ENCODE measurements at regions not wholly inside any gene's neighbourhood (a gene's known extent, or its start where the extent isn't known, plus 50 kb on each side); places are given as distances from the start of the nearest gene placed in this dataset.

GRCh38 chr14:84071061-84071460 is 1458.9 kb upstream of the FLRT2 start:
- Histone ChIP-seq H3K79me2 (ENCODE audit: insufficient read depth, low read length) (no peaks in the 10 kb centered on the region), H3F3A (ENCODE audit: insufficient read depth, low read length) (no peaks in the 10 kb centered on the region), H4K20me1 (ENCODE audit: insufficient read depth, low read length) (no peaks in the 10 kb centered on the region), H3K4me1 (ENCODE audit: insufficient read depth, low read length, severe bottlenecking) (no peaks in the 10 kb centered on the region), H2AFZ (ENCODE audit: low read length) (no peak overlapping the region), H3K27me3 (ENCODE audit: insufficient read depth, low read length) (no peaks in the 10 kb centered on the region), H3K9me3 (ENCODE audit: low read length) (no peaks in the 10 kb centered on the region), H3K9ac (ENCODE audit: low read length) (no peak overlapping the region), H3K27ac (ENCODE audit: low read depth, low read length, poor library complexity, severe bottlenecking) (no peak overlapping the region), H3K4me3 (ENCODE audit: low read depth, low read length, poor library complexity, severe bottlenecking) (no peak overlapping the region), H3K36me3 (ENCODE audit: insufficient read depth, low read length) (no peaks in the 10 kb centered on the region), H3K4me2 (ENCODE audit: low read length) (no peak overlapping the region), H3K9me2 (ENCODE audit: low read depth, low read length) (no peaks in the 10 kb centered on the region)
- TF ChIP-seq EZH2 (IDR thresholded peaks at IDR 0.05; ENCODE audit: borderline replicate concordance, low read length) = no peak
- TF ChIP-seq, protein P1, sequence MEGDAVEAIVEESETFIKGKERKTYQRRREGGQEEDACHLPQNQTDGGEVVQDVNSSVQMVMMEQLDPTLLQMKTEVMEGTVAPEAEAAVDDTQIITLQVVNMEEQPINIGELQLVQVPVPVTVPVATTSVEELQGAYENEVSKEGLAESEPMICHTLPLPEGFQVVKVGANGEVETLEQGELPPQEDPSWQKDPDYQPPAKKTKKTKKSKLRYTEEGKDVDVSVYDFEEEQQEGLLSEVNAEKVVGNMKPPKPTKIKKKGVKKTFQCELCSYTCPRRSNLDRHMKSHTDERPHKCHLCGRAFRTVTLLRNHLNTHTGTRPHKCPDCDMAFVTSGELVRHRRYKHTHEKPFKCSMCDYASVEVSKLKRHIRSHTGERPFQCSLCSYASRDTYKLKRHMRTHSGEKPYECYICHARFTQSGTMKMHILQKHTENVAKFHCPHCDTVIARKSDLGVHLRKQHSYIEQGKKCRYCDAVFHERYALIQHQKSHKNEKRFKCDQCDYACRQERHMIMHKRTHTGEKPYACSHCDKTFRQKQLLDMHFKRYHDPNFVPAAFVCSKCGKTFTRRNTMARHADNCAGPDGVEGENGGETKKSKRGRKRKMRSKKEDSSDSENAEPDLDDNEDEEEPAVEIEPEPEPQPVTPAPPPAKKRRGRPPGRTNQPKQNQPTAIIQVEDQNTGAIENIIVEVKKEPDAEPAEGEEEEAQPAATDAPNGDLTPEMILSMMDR (IDR thresholded peaks at IDR 0.05; ENCODE audit: low read length) = no peak

DNA sequence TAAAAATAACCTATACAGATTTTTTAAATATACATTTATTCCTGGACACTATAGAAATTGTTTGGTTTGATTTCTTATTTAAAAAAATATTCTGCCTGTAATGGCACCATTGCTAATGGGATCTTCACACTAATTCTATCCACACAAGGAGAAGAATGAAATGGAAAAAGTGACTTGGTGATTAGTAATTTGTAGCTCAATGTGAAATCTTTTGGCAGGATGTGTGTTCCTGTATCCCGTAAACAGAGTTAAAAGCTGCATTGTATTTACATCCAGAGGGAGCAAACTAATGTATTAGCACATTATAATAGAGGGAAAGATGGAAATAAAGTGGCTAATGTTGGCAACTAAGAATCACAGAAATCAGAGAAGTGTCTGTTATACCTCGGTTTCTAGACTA is 1455.3 kb upstream of the FLRT2 start:
- Histone ChIP-seq H3K4me3 (ENCODE audit: low read depth, low read length, poor library complexity, severe bottlenecking) (no peak overlapping the region), H2AFZ (ENCODE audit: low read length) (no peak overlapping the region), H4K20me1 (ENCODE audit: insufficient read depth, low read length) (no peaks in the 10 kb centered on the region), H3K9me3 (ENCODE audit: low read length) (no peaks in the 10 kb centered on the region), H3K36me3 (ENCODE audit: insufficient read depth, low read length) (no peaks in the 10 kb centered on the region), H3K9ac (ENCODE audit: low read length) (no peak overlapping the region), H3K4me2 (ENCODE audit: low read length) (no peak overlapping the region), H3K4me1 (ENCODE audit: insufficient read depth, low read length, severe bottlenecking) (no peaks in the 10 kb centered on the region), H3K27me3 (ENCODE audit: insufficient read depth, low read length) (no peaks in the 10 kb centered on the region), H3K27ac (ENCODE audit: low read depth, low read length, poor library complexity, severe bottlenecking) (no peak overlapping the region), H3K79me2 (ENCODE audit: insufficient read depth, low read length) (no peaks in the 10 kb centered on the region), H3K9me2 (ENCODE audit: low read depth, low read length) (no peaks in the 10 kb centered on the region), H3F3A (ENCODE audit: insufficient read depth, low read length) (no peaks in the 10 kb centered on the region)
- TF ChIP-seq, protein P1 (IDR thresholded peaks at IDR 0.05; ENCODE audit: low read length) = no peak

GRCh38 chr14:84080944-84081343 is 1449.0 kb upstream of the FLRT2 start:
- Histone ChIP-seq H3K9me2 (ENCODE audit: low read depth, low read length) (no peaks in the 10 kb centered on the region), H3K9me3 (ENCODE audit: low read length) (no peaks in the 10 kb centered on the region), H3F3A (ENCODE audit: insufficient read depth, low read length) (no peaks in the 10 kb centered on the region), H3K4me2 (ENCODE audit: low read length) (no peak overlapping the region), H4K20me1 (ENCODE audit: insufficient read depth, low read length) (no peaks in the 10 kb centered on the region), H3K9ac (ENCODE audit: low read length) (no peak overlapping the region), H3K27ac (ENCODE audit: low read depth, low read length, poor library complexity, severe bottlenecking) (no peak overlapping the region), H3K4me3 (ENCODE audit: low read depth, low read length, poor library complexity, severe bottlenecking) (no peak overlapping the region), H3K79me2 (ENCODE audit: insufficient read depth, low read length) (no peaks in the 10 kb centered on the region), H3K27me3 (ENCODE audit: insufficient read depth, low read length) (no peaks in the 10 kb centered on the region), H3K4me1 (ENCODE audit: insufficient read depth, low read length, severe bottlenecking) (no peaks in the 10 kb centered on the region), H3K36me3 (ENCODE audit: insufficient read depth, low read length) (no peaks in the 10 kb centered on the region), H2AFZ (ENCODE audit: low read length) (no peak overlapping the region)
- TF ChIP-seq, protein P1 (IDR thresholded peaks at IDR 0.05; ENCODE audit: low read length) = no peak
- no peak for TF ChIP-seq EZH2 (IDR thresholded peaks at IDR 0.05; ENCODE audit: borderline replicate concordance, low read length)
